Ectodermal cell (in vitro differentiated cells): ENCODE measurements at regions not wholly inside any gene's neighbourhood (a gene's known extent, or its start where the extent isn't known, plus 50 kb on each side); places are given as distances from the start of the nearest gene placed in this dataset.
"Not testable (repeated sequence)": the region's sequence is repeated elsewhere in the genome, so short reads cannot be mapped to it uniquely, and the experiment has no call there.

ENCODE experiments used
- H3K27ac ChIP-seq: 2 replicates; pipeline ENCODE4 v1.7.0; 2013; ENCODE audit warnings: mild to moderate bottlenecking, low read depth, low read length; ENCODE audit not compliant: insufficient read depth, poor library complexity, severe bottlenecking
- H3K27me3 ChIP-seq: 2 replicates; pipeline ENCODE4 v1.7.0; 2013; ENCODE audit warnings: mild to moderate bottlenecking, low read length; ENCODE audit not compliant: insufficient read depth, control insufficient read depth, poor library complexity, severe bottlenecking
- H3K36me3 ChIP-seq: one replicate; pipeline ENCODE4 v1.7.0; 2013; ENCODE audit warnings: low read length; ENCODE audit not compliant: control insufficient read depth, insufficient read depth
- H3K4me1 ChIP-seq: one replicate; pipeline ENCODE4 v1.7.0; 2013; ENCODE audit warnings: low read length; ENCODE audit not compliant: control insufficient read depth, insufficient read depth
- H3K4me3 ChIP-seq: 2 replicates; pipeline ENCODE4 v1.7.0; 2013; ENCODE audit warnings: low read depth, low read length, control low read depth; ENCODE audit not compliant: insufficient read depth
- H3K9me3 ChIP-seq: 2 replicates; pipeline ENCODE4 v1.7.0; 2013; ENCODE audit warnings: mild to moderate bottlenecking, low read length, moderate library complexity; ENCODE audit not compliant: control insufficient read depth
- WGBS, 2 experiments: methylation state at CpG; one replicate each; pipeline ENCODE4 v1.1.7; 2013; ENCODE audit warnings: missing lambda C conversion rate in 2 of 2; 5-methylcytosine and 5-hydroxymethylcytosine counted together

- Histone ChIP-seq H3K4me1 (no peaks in the 10 kb centered on the region), H3K4me3 (no peak overlapping the region), H3K27ac (no peak overlapping the region), H3K9me3 (peaks cover 2% of the 10 kb centered on the region), H3K36me3 (no peaks in the 10 kb centered on the region), H3K27me3 (no peaks in the 10 kb centered on the region)
- WGBS, 2 experiments, result 100% methylated on average over 3 of the region's 4 CpGs; no CpG with 5 or more reads in 1 of the 2 experiments
Measured at GRCh38 chr5:85927632-85928031, 690.1 kb upstream of the COX7C start.

- no peak overlapping the region for H3K27ac ChIP-seq
- no peak overlapping the region for H3K4me3 ChIP-seq
- no peaks in the 10 kb centered on the region for H3K36me3 ChIP-seq
- WGBS, 2 experiments, result 95 to 100% methylated on average over 1 of the region's 2 CpGs
- H3K27me3 ChIP-seq, result no peaks in the 10 kb centered on the region
- H3K9me3 ChIP-seq, result peaks cover 2% of the 10 kb centered on the region
- no peaks in the 10 kb centered on the region for H3K4me1 ChIP-seq
Measured at GRCh38 chr5:85929713-85930112, 688.0 kb upstream of the COX7C start.

DNA sequence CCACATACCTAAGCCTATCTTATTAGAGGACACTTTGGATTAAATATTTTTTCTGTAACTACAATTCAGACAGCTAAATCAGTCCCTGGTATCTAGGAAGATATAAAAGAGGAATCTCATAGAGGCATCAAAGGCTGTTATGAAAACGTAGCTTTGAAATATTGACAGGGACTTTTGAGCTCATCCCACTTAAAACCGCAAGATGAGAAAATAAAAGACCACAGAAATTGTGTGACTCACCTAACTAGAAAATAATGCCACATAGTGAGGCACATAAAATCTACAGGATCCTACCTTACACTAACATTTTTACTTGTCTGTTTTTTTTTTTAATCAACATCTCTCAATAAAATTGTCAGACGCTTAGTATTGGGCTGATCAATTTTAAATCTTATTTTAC, 686.5 kb upstream of the COX7C start:
- Histone ChIP-seq H3K36me3 (no peaks in the 10 kb centered on the region), H3K9me3 (peaks cover 2% of the 10 kb centered on the region), H3K27ac (no peak overlapping the region), H3K27me3 (no peaks in the 10 kb centered on the region), H3K4me3 (no peak overlapping the region), H3K4me1 (no peaks in the 10 kb centered on the region)
- WGBS, 2 experiments, result 91 to 97% methylated on average over 3 of the region's 3 CpGs

DNA sequence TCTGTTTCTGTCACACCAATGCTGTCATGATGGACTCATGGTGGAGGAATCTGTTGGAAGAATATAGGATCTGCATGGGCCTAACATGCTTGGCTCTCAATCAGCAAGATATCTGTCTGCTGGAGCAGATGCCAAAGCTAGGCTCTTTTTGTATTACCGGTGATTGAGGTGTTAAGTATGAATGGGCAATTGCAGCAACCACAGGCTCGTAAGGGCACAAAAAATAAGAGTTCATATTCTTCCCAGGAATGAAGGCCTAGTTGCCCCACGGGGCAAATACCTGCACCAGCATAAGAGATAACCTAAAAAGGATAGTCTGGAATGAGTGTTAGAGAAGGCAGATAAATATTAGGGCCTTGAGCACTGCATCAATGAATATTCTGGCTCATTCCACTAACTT, 679.5 kb upstream of the COX7C start:
- WGBS, 2 experiments, result 53 to 62% methylated on average over 3 of the region's 3 CpGs
- Histone ChIP-seq H3K4me1 (no peaks in the 10 kb centered on the region), H3K27me3 (no peaks in the 10 kb centered on the region), H3K9me3 (no peaks in the 10 kb centered on the region), H3K27ac (no peak overlapping the region), H3K4me3 (no peak overlapping the region), H3K36me3 (no peaks in the 10 kb centered on the region)

GRCh38 chr5:85951707-85952210, 666.0 kb upstream of the COX7C start:
- H3K36me3 ChIP-seq, result no peaks in the 10 kb centered on the region
- WGBS, 2 experiments, result 94 to 95% methylated on average over 3 of the region's 3 CpGs
- H3K4me1 ChIP-seq, result no peaks in the 10 kb centered on the region
- no peaks in the 10 kb centered on the region for H3K27me3 ChIP-seq
- no peaks in the 10 kb centered on the region for H3K9me3 ChIP-seq
- no peak overlapping the region for H3K27ac ChIP-seq
- H3K4me3 ChIP-seq, result no peak overlapping the region

GRCh38 chr5:85952680-85953079, 665.1 kb upstream of the COX7C start:
- WGBS, 2 experiments, result 88 to 90% methylated on average over 1 of the region's 2 CpGs
- no peak overlapping the region for H3K27ac ChIP-seq
- H3K4me3 ChIP-seq, result no peak overlapping the region

DNA sequence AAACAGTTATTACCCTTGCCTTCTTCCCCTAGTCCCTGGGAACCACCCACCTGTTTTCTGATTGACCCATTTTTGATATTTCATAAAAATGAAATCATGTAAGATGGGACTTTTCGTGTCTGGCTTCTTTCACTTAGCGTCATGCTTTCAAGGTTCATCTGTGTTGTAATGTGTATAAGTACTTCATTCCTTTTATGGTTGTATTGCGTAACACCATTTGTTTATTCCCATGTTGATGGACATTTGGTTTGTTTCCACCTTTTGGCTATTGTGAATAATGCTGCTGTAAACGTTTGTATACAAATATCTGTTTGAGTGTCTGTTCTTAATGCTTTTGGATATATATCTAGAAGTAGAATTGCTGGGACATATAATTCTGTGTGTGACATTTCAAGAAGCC, 650.1 kb upstream of the COX7C start:
- H3K4me3 ChIP-seq, result no peak overlapping the region
- H3K27ac ChIP-seq, result no peak overlapping the region
- no peaks in the 10 kb centered on the region for H3K27me3 ChIP-seq
- 93 to 98% methylated on average over 4 of the region's 4 CpGs for WGBS, 2 experiments
- H3K4me1 ChIP-seq, result no peaks in the 10 kb centered on the region
- no peaks in the 10 kb centered on the region for H3K9me3 ChIP-seq
- no peaks in the 10 kb centered on the region for H3K36me3 ChIP-seq

More at GRCh38 chr5:85952680-85953079, 665.1 kb upstream of the COX7C start:
- Histone ChIP-seq H3K36me3 (no peaks in the 10 kb centered on the region), H3K9me3 (no peaks in the 10 kb centered on the region), H3K27me3 (no peaks in the 10 kb centered on the region), H3K4me1 (no peaks in the 10 kb centered on the region)

DNA sequence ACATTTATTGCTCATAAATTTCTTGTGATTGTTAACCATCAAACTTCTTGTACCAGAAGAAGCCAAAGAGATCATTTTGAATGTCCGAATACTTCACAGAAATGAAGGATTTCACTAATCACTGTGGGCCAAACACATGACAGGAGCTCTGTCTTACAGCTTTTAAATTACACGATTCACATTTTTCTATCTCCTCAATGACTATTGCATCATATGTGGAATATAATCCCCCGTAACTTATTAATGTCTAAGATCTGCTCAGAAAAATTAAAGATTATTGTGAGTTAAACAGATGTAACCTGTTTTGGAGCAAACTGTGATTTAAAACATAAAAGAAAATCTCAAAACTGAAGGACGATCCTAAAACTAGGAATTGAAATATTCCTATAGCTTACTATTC, 645.2 kb upstream of the COX7C start:
- no peaks in the 10 kb centered on the region for H3K27me3 ChIP-seq
- H3K36me3 ChIP-seq, result no peaks in the 10 kb centered on the region
- WGBS, 2 experiments, result 96 to 98% methylated on average over 2 to 3 of the region's 4 CpGs

GRCh38 chr5:85985167-85985566, 632.6 kb upstream of the COX7C start:
- Histone ChIP-seq H3K4me3 (no peak overlapping the region), H3K27ac (no peak overlapping the region), H3K4me1 (no peaks in the 10 kb centered on the region), H3K36me3 (no peaks in the 10 kb centered on the region), H3K27me3 (no peaks in the 10 kb centered on the region), H3K9me3 (no peaks in the 10 kb centered on the region)
- WGBS, 2 experiments, result no CpG with 5 or more reads among the region's 1 CpG

More for the DNA sequence above, 645.2 kb upstream of the COX7C start:
- Histone ChIP-seq H3K4me1 (no peaks in the 10 kb centered on the region), H3K27ac (no peak overlapping the region), H3K4me3 (no peak overlapping the region), H3K9me3 (no peaks in the 10 kb centered on the region)

- Histone ChIP-seq H3K4me3 (no peak overlapping the region), H3K27me3 (no peaks in the 10 kb centered on the region), H3K36me3 (no peaks in the 10 kb centered on the region), H3K9me3 (no peaks in the 10 kb centered on the region), H3K4me1 (no peaks in the 10 kb centered on the region), H3K27ac (no peak overlapping the region)
- 89 to 92% methylated on average over 2 of the region's 2 CpGs for WGBS, 2 experiments
Measured at GRCh38 chr5:85990998-85991397, 626.7 kb upstream of the COX7C start.

DNA sequence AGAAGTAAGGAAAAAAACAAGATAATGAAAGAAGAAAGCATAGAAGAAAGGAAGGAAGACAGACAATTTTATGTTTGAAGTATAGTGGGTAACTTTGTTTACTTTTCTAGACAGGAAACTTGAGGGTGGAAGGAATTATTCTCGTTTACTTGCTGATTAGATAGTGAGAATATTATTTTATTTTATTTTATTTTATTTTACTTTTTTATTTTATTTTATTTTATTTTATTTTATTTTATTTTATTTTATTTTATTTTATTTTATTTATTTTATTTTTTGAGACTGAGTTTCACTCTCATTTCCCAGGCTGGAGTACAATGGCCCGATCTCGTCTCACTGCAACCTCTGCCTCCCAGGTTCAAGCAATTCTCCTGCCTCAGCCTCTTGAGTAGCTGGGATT, 623.1 kb upstream of the COX7C start:
- not testable (repeated sequence) for H3K4me3 ChIP-seq, H3K27me3 ChIP-seq, H3K4me1 ChIP-seq, H3K36me3 ChIP-seq, H3K27ac ChIP-seq, H3K9me3 ChIP-seq
- WGBS, 2 experiments, result 83 to 90% methylated on average over 2 of the region's 3 CpGs
